CD4-positive, alpha-beta T cell treated with Interleukin-21 for 1 hour (primary cell): ENCODE measurements at regions not wholly inside any gene's neighbourhood (a gene's known extent, or its start where the extent isn't known, plus 50 kb on each side); places are given as distances from the start of the nearest gene placed in this dataset.

Source experiments
- DNase-seq: peaks from one replicate; pipeline ENCODE4 v3.0.0-alpha.2; 2020

GRCh38 chr7:98514211-98515031 lies 102.7 kb upstream of the NPTX2 start:
- DNase-seq = peak; percentile 39

DNA sequence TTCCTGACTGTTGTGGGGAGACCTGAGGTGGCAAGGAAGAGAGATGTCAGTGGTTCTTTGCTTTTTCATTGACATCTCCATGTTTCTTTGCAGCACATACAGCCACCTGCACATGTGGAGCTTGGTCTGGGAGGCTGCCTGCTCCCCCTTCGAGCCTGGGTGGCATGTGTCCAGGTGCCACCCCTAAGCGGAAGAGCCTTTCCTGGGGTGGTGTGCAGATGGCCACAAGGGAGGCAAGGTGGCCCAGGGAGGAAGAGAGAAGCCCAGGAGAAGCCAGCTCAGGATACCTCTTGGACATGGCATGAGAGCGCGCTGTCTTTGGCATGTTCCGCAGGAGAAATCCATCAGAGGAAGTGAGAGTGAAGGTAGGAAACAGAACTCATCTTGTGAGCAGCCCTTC lies 105.9 kb upstream of the NPTX2 start:
- DNase-seq = no peak

GRCh38 chr7:98509836-98510235 lies 107.2 kb upstream of the NPTX2 start:
- no peak for DNase-seq

- no peak for DNase-seq
Measured at GRCh38 chr7:98506471-98506870, 105.6 kb upstream of the BAIAP2L1 start.

DNA sequence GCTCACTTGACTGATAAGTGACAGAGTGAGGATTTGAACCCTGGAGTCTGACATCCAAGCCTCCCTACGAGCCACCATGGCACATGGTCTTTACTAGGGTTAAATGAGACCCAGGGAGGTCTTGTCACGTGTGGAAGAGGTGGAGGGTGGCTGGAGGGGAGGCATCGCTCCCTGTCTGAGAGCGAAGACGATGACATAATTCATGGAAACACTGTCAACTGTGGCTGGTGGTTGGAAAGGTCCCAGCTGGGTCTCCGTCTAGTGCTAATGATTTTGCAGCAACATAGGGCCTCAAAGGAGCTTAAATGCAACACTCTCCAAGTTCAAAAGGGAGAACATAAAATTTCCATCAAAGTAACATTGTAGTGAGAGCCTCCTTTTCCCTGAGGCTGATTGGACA lies 99.9 kb upstream of the BAIAP2L1 start:
- DNase-seq = no peak

DNA sequence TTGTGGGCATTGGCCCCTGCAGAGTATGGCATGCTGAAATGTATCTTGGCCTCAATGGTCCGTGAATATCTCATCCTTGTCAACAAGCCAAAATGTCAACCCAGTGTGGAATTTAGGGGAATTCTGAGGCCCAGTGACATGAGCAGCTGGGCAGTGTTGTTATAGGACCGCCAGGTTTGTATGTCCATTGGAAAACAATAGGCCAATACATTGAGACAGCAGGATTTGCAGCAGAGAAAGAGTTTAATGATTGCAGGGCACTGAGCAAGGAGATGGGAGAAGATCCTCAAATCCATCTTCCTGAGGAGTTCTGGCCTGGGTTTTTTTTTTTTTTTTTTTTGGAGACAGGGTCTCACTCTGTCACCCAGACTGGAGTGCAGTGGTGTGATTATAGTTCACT lies 95.7 kb upstream of the BAIAP2L1 start:
- DNase-seq = no peak

DNA sequence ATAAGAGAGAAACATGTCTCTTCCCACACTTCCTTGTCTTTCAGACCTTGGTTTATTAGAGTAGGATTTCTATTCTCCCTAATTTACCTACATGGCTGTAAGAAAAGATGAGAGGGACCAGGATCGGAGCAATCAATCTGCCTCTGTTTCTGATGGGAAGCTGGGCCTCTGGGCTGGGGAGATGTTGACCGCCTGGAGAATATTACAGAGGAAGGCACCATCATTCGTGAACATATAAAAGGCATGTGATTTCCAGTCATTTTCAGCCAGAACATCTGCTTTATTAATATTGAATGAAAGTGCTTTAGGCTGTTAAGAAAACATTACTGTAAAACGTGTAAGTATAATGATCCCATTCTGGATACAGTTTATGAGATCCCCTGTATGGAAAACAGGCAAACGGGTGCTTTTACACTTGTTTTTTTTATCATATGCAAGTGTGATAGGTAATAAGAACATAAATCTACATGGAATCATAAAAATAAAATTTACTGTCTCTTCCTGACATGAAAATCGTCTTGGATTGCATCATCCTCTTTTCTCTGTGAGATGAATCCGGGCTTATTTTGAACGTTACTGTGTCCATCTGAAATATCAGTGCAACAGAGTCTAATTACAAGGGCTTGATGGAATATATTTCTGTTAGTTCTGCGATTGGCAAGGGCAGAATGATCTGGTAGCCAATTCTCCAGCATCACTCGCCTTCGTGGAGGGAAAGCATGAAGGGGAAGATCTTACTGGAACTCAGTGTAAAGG lies 94.5 kb upstream of the BAIAP2L1 start:
- DNase-seq = no peak

GRCh38 chr7:98493030-98493778 lies 92.3 kb upstream of the BAIAP2L1 start:
- DNase-seq = no peak

DNA sequence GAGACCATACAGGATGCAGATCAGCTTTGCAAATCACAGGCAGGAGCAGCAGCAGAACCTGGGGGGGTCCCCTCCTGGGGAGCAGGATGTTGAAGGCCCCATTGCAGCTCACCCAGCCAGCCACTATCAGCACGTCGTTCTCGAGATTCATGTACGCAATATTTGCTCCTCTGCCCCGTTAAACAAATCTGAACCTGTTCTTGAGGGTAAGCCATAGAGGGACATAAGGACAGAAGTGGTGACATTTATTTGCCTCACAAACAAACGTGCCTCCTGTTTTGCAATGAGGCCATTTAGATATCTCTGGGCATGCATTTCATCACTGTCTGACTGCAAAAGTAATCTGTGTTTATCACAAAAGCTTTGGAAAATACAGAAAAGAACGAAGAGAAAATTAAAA lies 87.3 kb upstream of the BAIAP2L1 start:
- DNase-seq = no peak

DNA sequence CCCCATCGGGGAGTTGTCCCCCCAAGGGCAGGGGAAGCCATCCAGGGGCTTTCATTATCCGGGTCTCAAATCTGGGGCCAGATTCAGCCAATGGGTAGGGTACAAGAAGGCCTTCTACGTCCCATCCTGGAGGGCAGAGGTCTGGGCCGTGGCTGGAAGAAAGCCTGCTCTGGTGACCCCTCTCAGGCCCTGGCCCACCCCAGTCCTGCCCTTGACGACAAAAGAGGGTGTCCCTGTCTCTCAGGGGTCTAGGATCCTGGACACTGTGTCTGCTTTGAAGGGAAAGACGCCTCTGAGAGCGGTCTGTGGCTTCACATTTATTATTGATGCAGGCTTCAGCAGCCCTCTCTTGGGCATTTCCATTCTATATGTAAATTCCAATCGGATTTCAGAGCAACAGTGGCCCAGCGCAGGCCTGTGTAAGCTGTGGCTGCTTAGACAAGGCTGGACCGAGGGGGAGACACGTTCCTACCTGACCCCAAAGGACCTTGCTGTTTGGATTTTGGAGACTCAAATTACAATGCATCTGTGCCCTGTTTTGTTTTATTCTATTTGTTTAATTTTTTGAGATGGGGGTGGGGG lies 83.2 kb upstream of the BAIAP2L1 start:
- DNase-seq = no peak

- no peak for DNase-seq
Measured at GRCh38 chr7:98483276-98483963, 82.5 kb upstream of the BAIAP2L1 start.

DNA sequence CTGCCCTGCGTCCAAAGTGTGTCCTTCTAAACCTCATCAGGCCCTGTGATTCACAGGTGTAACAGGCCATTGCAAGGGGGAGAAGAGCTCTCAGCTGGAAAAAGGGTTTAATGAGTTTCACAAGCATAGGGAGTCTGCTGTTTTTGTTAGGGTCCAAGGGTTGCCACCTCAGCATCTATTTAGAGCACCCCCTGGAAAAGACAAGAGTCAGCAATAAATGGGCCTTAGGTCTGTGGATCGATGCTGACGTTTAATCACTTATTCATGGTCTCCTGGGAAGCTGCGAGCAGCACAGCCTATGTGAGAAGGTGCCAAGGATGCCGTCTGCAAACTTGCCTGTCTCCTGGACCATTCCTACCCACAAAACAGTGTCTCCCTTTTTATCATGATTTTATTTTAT lies 78.4 kb upstream of the BAIAP2L1 start:
- DNase-seq = no peak

GRCh38 chr7:98475352-98475751 lies 74.5 kb upstream of the BAIAP2L1 start:
- no peak for DNase-seq

GRCh38 chr7:98474558-98474957 lies 73.7 kb upstream of the BAIAP2L1 start:
- DNase-seq = no peak

- no peak for DNase-seq
Measured at GRCh38 chr7:98472521-98472954, 71.6 kb upstream of the BAIAP2L1 start.

GRCh38 chr7:98470485-98471240 lies 69.8 kb upstream of the BAIAP2L1 start:
- peak; percentile 3 for DNase-seq

GRCh38 chr7:98469088-98469487 lies 68.2 kb upstream of the BAIAP2L1 start:
- DNase-seq = no peak

DNA sequence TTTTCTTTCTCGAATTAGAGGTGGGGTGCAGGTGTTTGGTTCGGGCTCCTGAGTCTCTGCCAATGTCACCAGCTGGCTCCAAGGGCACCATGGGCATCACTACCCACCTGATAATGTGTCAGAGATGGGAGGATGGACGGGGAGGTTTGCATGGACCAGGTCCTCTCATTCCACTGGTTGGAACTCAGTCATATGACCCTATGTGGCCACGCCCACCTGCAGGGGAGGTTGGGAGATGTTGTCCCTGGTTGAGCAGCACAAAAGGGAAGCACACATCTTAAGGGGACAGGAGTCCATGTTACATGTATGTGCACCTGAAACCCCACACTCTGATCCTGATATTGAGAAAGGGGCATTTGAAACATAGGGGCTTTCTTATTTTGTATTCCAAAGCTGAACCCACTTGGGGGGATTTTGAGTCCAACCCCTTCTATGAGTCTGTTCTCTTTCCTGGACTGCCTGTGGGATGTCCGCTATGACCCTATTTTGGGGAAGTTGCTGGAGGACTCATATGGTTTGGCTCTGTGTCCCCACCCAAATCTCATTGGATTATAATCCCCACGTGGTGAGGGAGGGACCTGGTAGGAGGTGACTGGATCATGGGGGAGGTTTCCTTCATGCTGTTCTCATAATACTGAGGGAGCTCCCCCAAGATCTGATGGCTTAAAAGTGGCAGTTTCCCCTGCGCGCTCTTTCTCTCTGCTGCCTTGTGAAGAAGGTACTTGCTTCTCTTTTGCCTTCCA lies 66.9 kb upstream of the BAIAP2L1 start:
- no peak for DNase-seq

- DNase-seq = no peak
Measured at GRCh38 chr7:98465022-98465421, 64.1 kb upstream of the BAIAP2L1 start.

- no peak for DNase-seq
Measured at GRCh38 chr7:98464558-98464940, 63.7 kb upstream of the BAIAP2L1 start.
